ENCODE measurements at regions not wholly inside any gene's neighbourhood (a gene's known extent, or its start where the extent isn't known, plus 50 kb on each side); places are given as distances from the start of the nearest gene placed in this dataset.

- no peak for TF ChIP-seq BACH2 (CRISPR knock-in tag; IDR thresholded peaks at IDR 0.05; ENCODE audit: borderline replicate concordance)
These were observed 473.6 kb downstream of the MCTP2 start (continued) for GRCh38 chr15:94704946-94705345.

DNA sequence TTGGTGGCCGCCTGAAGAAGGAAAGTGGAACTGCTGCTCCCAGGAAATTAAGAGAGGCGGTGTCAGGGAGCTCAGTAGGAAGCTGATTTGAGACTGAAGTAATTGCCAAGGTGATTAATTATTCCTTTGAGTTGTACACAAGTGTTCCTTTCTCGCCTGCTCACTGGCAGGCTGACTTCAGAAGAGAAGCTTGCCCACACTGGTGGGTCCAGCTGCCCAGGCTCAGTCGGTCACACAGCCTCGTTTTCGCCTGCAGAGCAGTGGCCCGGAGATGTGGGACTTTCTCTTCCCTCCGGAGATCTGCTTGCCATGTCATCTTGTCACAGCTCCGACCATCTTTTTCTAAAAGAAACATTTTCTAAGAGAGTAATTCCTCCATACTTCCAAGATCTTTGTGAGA, 478.0 kb downstream of the MCTP2 start:
- TF ChIP-seq POU6F1 (CRISPR knock-in tag; IDR thresholded peaks at IDR 0.05; ENCODE audit: borderline replicate concordance, low read depth) (no peak), TCF4 (CRISPR knock-in tag; IDR thresholded peaks at IDR 0.05; ENCODE audit: borderline replicate concordance) (no peak), CSDC2 (CRISPR knock-in tag; IDR thresholded peaks at IDR 0.05) (no peak), ZNF70 (CRISPR knock-in tag; IDR thresholded peaks at IDR 0.05) (no peak), OSR1 (CRISPR knock-in tag; IDR thresholded peaks at IDR 0.05) (no peak), ESRRG (CRISPR knock-in tag; IDR thresholded peaks at IDR 0.05) (no peak), SNAI2 (CRISPR knock-in tag; IDR thresholded peaks at IDR 0.05) (no peak), ZFP3 (CRISPR knock-in tag; IDR thresholded peaks at IDR 0.05) (no peak), ZNF8 (CRISPR knock-in tag; IDR thresholded peaks at IDR 0.05) (no peak), ISL1 (CRISPR knock-in tag; IDR thresholded peaks at IDR 0.05) (no peak), PPARA (CRISPR knock-in tag; IDR thresholded peaks at IDR 0.05; ENCODE audit: borderline replicate concordance) (no peak), ZNF565 (CRISPR knock-in tag; conservative IDR thresholded peaks at IDR 0.05; ENCODE audit: low read depth) (no peak), CSRNP3 (CRISPR knock-in tag; IDR thresholded peaks at IDR 0.05) (no peak), ZFP30 (CRISPR knock-in tag; IDR thresholded peaks at IDR 0.05) (no peak), ZC3H10 (CRISPR knock-in tag; IDR thresholded peaks at IDR 0.05) (no peak)
- TF ChIP-seq, protein P1, sequence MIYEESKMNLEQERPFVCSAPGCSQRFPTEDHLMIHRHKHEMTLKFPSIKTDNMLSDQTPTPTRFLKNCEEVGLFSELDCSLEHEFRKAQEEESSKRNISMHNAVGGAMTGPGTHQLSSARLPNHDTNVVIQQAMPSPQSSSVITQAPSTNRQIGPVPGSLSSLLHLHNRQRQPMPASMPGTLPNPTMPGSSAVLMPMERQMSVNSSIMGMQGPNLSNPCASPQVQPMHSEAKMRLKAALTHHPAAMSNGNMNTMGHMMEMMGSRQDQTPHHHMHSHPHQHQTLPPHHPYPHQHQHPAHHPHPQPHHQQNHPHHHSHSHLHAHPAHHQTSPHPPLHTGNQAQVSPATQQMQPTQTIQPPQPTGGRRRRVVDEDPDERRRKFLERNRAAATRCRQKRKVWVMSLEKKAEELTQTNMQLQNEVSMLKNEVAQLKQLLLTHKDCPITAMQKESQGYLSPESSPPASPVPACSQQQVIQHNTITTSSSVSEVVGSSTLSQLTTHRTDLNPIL (CRISPR knock-in tag; IDR thresholded peaks at IDR 0.05; ENCODE audit: low read depth): no peak
- TF ChIP-seq, protein P2, sequence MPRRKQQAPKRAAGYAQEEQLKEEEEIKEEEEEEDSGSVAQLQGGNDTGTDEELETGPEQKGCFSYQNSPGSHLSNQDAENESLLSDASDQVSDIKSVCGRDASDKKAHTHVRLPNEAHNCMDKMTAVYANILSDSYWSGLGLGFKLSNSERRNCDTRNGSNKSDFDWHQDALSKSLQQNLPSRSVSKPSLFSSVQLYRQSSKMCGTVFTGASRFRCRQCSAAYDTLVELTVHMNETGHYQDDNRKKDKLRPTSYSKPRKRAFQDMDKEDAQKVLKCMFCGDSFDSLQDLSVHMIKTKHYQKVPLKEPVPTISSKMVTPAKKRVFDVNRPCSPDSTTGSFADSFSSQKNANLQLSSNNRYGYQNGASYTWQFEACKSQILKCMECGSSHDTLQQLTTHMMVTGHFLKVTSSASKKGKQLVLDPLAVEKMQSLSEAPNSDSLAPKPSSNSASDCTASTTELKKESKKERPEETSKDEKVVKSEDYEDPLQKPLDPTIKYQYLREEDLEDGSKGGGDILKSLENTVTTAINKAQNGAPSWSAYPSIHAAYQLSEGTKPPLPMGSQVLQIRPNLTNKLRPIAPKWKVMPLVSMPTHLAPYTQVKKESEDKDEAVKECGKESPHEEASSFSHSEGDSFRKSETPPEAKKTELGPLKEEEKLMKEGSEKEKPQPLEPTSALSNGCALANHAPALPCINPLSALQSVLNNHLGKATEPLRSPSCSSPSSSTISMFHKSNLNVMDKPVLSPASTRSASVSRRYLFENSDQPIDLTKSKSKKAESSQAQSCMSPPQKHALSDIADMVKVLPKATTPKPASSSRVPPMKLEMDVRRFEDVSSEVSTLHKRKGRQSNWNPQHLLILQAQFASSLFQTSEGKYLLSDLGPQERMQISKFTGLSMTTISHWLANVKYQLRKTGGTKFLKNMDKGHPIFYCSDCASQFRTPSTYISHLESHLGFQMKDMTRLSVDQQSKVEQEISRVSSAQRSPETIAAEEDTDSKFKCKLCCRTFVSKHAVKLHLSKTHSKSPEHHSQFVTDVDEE (CRISPR knock-in tag; IDR thresholded peaks at IDR 0.05): no peak
- no peak for ATAC-seq

DNA sequence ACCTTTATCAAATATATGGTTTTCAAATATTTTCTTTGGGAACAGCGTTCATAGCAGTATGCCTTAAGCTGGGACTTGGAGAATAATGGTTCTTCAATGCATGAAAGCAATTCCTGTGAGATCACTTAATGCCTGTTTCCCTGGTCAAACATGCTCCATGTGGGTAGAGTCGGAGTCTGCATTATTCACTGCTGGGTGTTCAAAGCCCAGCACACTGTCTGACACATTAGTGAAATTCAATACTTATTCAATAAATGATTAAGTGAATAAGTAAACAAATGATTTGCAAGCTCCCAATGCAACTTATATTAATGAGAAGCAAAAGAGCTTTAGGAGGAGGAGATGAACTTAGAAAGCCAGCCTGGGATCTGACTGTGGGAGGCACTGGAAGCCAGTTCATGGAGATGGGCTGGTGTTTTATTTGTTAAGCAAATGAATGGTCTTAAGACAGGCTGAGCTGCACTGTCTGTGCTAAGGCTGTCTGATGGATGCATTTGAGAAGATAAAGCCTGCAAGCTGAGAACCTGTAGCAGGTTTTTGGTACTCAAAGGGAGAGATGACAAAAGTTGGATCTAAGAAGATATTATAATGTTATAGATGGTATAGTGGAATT, 490.8 kb downstream of the MCTP2 start:
- ATAC-seq: no peak
- TF ChIP-seq ZC3H10 (CRISPR knock-in tag; IDR thresholded peaks at IDR 0.05): no peak
- TF ChIP-seq ZFP30 (CRISPR knock-in tag; IDR thresholded peaks at IDR 0.05): no peak
- no peak for TF ChIP-seq GLIS3 (CRISPR knock-in tag; IDR thresholded peaks at IDR 0.05)
- TF ChIP-seq TCF4 (CRISPR knock-in tag; IDR thresholded peaks at IDR 0.05; ENCODE audit: borderline replicate concordance): no peak

GRCh38 chr15:94723801-94724200, 492.4 kb downstream of the MCTP2 start:
- TF ChIP-seq GLIS3 (CRISPR knock-in tag; IDR thresholded peaks at IDR 0.05): no peak
- ATAC-seq: no peak

- ATAC-seq: no peak
- no peak for TF ChIP-seq ARNTL (CRISPR knock-in tag; IDR thresholded peaks at IDR 0.05; ENCODE audit: borderline replicate concordance, low read depth)
- no peak for TF ChIP-seq SNAI2 (CRISPR knock-in tag; IDR thresholded peaks at IDR 0.05)
- no peak for TF ChIP-seq TOX (CRISPR knock-in tag; IDR thresholded peaks at IDR 0.05; ENCODE audit: borderline replicate concordance)
- no peak for TF ChIP-seq ESRRG (CRISPR knock-in tag; IDR thresholded peaks at IDR 0.05)
- TF ChIP-seq PPARA (CRISPR knock-in tag; IDR thresholded peaks at IDR 0.05; ENCODE audit: borderline replicate concordance): no peak
- TF ChIP-seq OSR1 (CRISPR knock-in tag; IDR thresholded peaks at IDR 0.05): no peak
- TF ChIP-seq, protein P2 (CRISPR knock-in tag; IDR thresholded peaks at IDR 0.05): no peak
- no peak for TF ChIP-seq ZNF8 (CRISPR knock-in tag; IDR thresholded peaks at IDR 0.05)
- TF ChIP-seq ZNF70 (CRISPR knock-in tag; IDR thresholded peaks at IDR 0.05): no peak
- TF ChIP-seq, protein P3, sequence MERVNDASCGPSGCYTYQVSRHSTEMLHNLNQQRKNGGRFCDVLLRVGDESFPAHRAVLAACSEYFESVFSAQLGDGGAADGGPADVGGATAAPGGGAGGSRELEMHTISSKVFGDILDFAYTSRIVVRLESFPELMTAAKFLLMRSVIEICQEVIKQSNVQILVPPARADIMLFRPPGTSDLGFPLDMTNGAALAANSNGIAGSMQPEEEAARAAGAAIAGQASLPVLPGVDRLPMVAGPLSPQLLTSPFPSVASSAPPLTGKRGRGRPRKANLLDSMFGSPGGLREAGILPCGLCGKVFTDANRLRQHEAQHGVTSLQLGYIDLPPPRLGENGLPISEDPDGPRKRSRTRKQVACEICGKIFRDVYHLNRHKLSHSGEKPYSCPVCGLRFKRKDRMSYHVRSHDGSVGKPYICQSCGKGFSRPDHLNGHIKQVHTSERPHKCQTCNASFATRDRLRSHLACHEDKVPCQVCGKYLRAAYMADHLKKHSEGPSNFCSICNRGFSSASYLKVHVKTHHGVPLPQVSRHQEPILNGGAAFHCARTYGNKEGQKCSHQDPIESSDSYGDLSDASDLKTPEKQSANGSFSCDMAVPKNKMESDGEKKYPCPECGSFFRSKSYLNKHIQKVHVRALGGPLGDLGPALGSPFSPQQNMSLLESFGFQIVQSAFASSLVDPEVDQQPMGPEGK (CRISPR knock-in tag; IDR thresholded peaks at IDR 0.05; ENCODE audit: borderline replicate concordance): no peak
These were observed 499.9 kb downstream of the MCTP2 start for GRCh38 chr15:94731286-94731685.

Measured in SK-N-SH treated with all-trans-retinoic acid at 6 μM for 48 hours (cell line).